M059J (cell line): ENCODE measurements at regions not wholly inside any gene's neighbourhood (a gene's known extent, or its start where the extent isn't known, plus 50 kb on each side); places are given as distances from the start of the nearest gene placed in this dataset.

Experiments used
- DNase-seq: peaks from one replicate; pipeline ENCODE4 v3.0.0-alpha.2; 2012; ENCODE audit warnings: low read depth

DNA sequence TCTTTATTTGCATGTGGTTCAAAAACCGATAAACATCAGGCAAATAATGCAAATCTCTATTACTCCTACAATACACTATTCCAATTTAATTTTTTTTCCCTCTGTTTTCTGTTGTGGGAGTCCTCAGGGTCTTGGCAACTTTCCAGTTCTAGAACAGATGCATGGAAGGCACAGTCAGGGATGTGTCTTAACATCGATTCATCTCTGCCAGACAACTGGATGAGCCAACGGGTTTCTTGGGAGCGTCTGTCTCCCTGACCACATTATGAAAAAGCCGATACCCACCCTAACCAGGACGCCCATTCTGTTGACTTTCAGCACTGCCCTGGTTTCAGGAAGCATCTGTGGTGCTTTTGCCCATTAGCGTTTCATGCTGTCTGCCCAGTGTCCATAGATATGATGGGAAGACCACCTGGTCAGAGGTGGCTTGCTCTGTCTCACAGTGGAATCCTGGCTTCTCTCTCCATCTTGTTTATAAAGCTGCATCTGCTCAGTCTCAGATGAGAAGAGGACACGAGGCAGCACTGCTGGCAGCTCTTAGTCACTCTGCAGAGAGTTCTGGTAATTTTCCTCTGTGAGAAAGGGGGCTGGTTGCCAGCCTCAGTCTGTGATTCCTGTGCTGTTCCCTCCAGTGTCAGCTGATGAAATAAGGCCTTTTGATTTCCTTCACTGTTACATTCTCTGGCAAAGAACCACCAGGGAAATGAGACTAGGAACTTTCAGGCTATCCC, 57.9 kb upstream of the KCNE4 start:
- peak; percentile 83 for DNase-seq

DNA sequence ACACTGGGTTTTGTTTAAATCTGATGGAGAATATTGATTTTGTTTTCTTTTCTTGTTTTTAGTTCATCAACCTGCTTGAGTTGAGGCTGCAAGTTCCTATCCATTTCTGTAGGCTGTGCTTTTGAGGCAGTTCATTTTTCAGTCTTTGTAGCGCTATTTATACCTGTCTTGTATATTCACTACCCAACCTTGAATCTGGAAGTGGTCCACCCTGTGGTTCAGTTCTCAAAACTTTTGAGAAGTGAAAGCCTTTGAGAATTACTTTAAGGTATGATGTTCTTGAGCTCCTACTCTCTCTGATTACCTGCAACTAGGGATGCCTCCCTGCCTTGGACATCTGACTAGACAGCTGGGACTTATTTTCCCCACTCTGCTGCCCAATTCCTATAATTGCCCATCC, 53.5 kb upstream of the KCNE4 start:
- no peak for DNase-seq

DNA sequence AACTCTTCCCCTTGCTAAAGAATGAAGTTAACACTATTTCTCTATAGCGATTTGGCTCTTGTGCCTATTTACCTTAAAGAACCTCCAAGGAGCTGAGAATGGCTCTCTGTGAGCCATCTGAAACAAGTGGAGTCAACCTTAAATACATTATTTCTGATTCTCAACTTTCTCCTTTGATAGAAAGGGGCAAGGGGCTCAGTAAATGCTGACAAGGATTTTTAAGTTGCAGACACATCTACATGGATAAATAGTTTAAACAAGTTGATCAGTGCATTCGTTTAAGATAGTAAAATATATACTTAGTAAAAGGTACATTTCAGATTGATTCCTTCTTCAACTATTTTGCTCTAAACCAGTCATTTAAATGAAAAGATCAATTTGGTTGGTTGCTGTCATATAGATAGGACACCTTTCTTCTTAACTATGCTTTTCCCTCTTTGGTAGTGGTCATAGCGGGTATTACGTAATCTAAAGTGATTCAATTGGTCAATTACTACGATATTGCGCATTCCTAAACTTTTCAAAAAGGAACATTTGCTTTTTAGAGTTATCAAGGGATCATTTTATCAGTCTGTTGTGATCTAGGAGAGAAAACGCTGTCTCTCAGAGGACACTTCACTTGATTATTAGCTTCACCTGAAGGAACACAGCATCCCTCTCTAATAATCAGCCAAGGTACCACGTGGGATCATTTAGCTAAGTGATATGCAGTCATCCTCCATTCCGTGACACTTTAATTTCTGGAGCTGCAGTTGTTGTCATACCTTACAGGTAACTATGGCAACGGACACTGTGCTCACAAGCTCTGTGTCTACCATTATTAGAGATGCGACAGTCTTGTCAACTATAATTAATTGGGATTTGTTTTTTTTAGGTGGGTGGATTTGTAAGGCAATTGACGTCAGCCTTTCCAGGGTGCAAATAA, 50.9 kb upstream of the KCNE4 start:
- DNase-seq = peak; percentile 66

DNA sequence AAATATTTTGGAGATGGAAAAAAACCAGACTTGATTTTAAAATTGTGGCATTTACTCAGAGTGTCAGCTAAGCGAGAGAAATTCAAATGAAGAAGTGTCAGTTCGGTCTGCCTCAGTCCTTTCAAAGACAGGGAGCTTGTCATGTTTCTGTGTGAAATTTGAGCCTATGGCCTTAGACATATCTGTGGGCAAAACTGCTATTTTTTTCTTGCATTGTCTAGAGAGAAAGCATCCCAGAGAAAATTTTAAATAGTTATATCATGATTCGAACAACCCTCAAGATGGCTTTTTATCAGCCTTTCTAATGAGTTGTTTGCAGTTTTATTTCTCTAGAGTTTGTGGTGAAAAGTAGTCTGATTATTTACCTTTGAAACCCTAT, 50.2 kb upstream of the KCNE4 start:
- DNase-seq = peak; percentile 61
